Erythroblast (primary cell): ENCODE measurements at regions not wholly inside any gene's neighbourhood (a gene's known extent, or its start where the extent isn't known, plus 50 kb on each side); places are given as distances from the start of the nearest gene placed in this dataset.
"Not testable (repeated sequence)": the region's sequence is repeated elsewhere in the genome, so short reads cannot be mapped to it uniquely, and the experiment has no call there.

Experiments used
- GATA1 ChIP-seq: IDR thresholded peaks from 2 replicates; pipeline ENCODE4 v1.6.1; 2011; ENCODE audit warnings: low read depth, mild to moderate bottlenecking, control low read depth, low read length, moderate library complexity
- POLR2A ChIP-seq: IDR thresholded peaks from 2 replicates; pipeline ENCODE4 v1.6.1; 2011; ENCODE audit warnings: mild to moderate bottlenecking, low read length

DNA sequence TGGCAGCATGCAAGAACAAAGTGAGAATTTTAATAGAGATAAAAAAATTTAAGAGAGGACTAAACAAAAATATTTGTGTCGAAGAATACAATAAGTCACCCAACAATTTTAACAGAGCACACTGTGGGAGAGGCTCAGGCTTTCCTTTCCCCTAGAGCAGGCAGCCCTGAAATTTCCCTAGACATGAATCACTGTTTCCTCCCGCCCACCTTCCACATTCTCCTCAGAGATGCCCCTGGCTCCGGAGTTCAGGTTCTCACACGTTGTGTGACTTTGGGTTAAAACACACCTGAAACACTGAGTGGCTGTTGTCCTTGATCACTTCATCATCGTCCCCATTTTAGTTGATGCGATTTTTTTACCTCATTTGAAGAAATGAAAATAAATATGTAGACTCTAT is 1231.1 kb downstream of the TMEM121 start:
- TF ChIP-seq POLR2A, GATA1: not testable (repeated sequence)
